ENCODE measurements at regions not wholly inside any gene's neighbourhood (a gene's known extent, or its start where the extent isn't known, plus 50 kb on each side); places are given as distances from the start of the nearest gene placed in this dataset.

- no peak for DNase-seq (ENCODE audit: low read depth)
- TF ChIP-seq CTCF (IDR thresholded peaks at IDR 0.05; ENCODE audit: low read depth, low read length, missing control alignments), result no peak
- H3K4me3 ChIP-seq (ENCODE audit: low read depth, low read length), result no peak overlapping the region
- in situ Hi-C loops (cut with HindIII; ENCODE audit: low sequenced_read_pairs), result no loop called here
Observed at GRCh38 chr10:71044720-71045119, 156.4 kb upstream of the PCBD1 start.

- no peak for TF ChIP-seq CTCF (IDR thresholded peaks at IDR 0.05; ENCODE audit: low read depth, low read length, missing control alignments)
- in situ Hi-C loops (cut with HindIII; ENCODE audit: low sequenced_read_pairs), result no loop called here
- DNase-seq (ENCODE audit: low read depth), result no peak
- H3K4me3 ChIP-seq (ENCODE audit: low read depth, low read length), result no peak overlapping the region
Observed at GRCh38 chr10:71045204-71045809, 156.9 kb upstream of the PCBD1 start.

GRCh38 chr10:71045936-71046335 lies 157.6 kb upstream of the PCBD1 start:
- no peak overlapping the region for H3K4me3 ChIP-seq (ENCODE audit: low read depth, low read length)
- in situ Hi-C loops (cut with HindIII; ENCODE audit: low sequenced_read_pairs), result no loop called here
- DNase-seq (ENCODE audit: low read depth), result no peak
- no peak for TF ChIP-seq CTCF (IDR thresholded peaks at IDR 0.05; ENCODE audit: low read depth, low read length, missing control alignments)

GRCh38 chr10:71046747-71047146 lies 158.4 kb upstream of the PCBD1 start:
- in situ Hi-C loops (cut with HindIII; ENCODE audit: low sequenced_read_pairs), result no loop called here
- TF ChIP-seq CTCF (IDR thresholded peaks at IDR 0.05; ENCODE audit: low read depth, low read length, missing control alignments), result no peak
- no peak for DNase-seq (ENCODE audit: low read depth)
- no peak overlapping the region for H3K4me3 ChIP-seq (ENCODE audit: low read depth, low read length)

- in situ Hi-C loops (cut with HindIII; ENCODE audit: low sequenced_read_pairs), result no loop called here
- H3K4me3 ChIP-seq (ENCODE audit: low read depth, low read length), result no peak overlapping the region
- no peak for TF ChIP-seq CTCF (IDR thresholded peaks at IDR 0.05; ENCODE audit: low read depth, low read length, missing control alignments)
- DNase-seq (ENCODE audit: low read depth), result no peak
Observed at GRCh38 chr10:71048971-71049615, 160.7 kb upstream of the PCBD1 start.

GRCh38 chr10:71049994-71050393 lies 161.6 kb upstream of the PCBD1 start:
- H3K4me3 ChIP-seq (ENCODE audit: low read depth, low read length), result no peak overlapping the region
- TF ChIP-seq CTCF (IDR thresholded peaks at IDR 0.05; ENCODE audit: low read depth, low read length, missing control alignments), result no peak
- in situ Hi-C loops (cut with HindIII; ENCODE audit: low sequenced_read_pairs), result no loop called here
- DNase-seq (ENCODE audit: low read depth), result no peak

Measured in astrocyte of the cerebellum (primary cell).